HepG2 (cell line): ENCODE measurements at regions not wholly inside any gene's neighbourhood (a gene's known extent, or its start where the extent isn't known, plus 50 kb on each side); places are given as distances from the start of the nearest gene placed in this dataset.

Experiments used
- ATAC-seq: fragments of 200-7000 bp; cut with Tn5 transposase; 3 replicates; pipeline ENCODE4 v1.9.1; 2020; ENCODE audit warnings: mild to moderate bottlenecking, moderate library complexity
- BruUV-seq: library from RNA; stranded (reverse); fragments of 400-500 nt; replicated peaks from 2 replicates; lab custom pipeline; 2021; lab: Mats Ljungman, UMichigan
- CTCF ChIA-PET: fragments of 300-600 bp; formaldehyde crosslinking; extraction: SDS; loops from one replicate; lab custom pipeline; 2021; ENCODE audit warnings: low total read pairs, inconsistent platforms, low intra/inter-chr PET ratio; lab: Yijun Ruan, JAX
- POLR2A ChIA-PET: fragments of 350-600 bp; sonication (Branson Sonifier 250); formaldehyde crosslinking; loops from one replicate; lab custom pipeline; 2020; ENCODE audit warnings: antibody characterized with exemption, inconsistent platforms; lab: Yijun Ruan, JAX
- DNase-seq: peaks from one replicate; pipeline ENCODE4 v3.0.0-alpha.2; 2015; ENCODE audit warnings: low spot score
- FAIRE-seq: peaks from 3 replicates; lab custom pipeline; 2011; peaks lifted over from hg19 to GRCh38; lab: Jason Lieb, UNC
- H2AFZ ChIP-seq: one replicate; pipeline ENCODE4 v1.6.1; 2011; ENCODE audit warnings: low read length, inconsistent platforms
- H3K27ac ChIP-seq: fragments of 300-600 bp; 3 replicates; pipeline ENCODE4 v1.8.0; 2011; ENCODE audit warnings: mixed run types, mild to moderate bottlenecking, mixed read lengths, low read length, inconsistent platforms; ENCODE audit not compliant: insufficient read depth; ENCODE audit errors: extremely low read length
- H3K27me3 ChIP-seq, 2 experiments: fragments of 200-600 bp in 1 of 2; 2 replicates in 1 of 2; 3 replicates in 1 of 2; pipeline versions ENCODE4 v1.6.0 to v1.8.0; 2011; ENCODE audit warnings: low read length in 2 of 2, mild to moderate bottlenecking in 2 of 2, moderate library complexity in 2 of 2, inconsistent platforms in 1 of 2; ENCODE audit not compliant: insufficient read depth in 2 of 2, control insufficient read depth in 1 of 2
- H3K36me3 ChIP-seq, 2 experiments: fragments of 200-600 bp in 1 of 2; replicated peaks in 1 of 2; 2 replicates in 1 of 2; 3 replicates in 1 of 2; pipeline versions ENCODE4 v1.5.1 to v1.8.0; 2011; ENCODE audit warnings: low read length in 2 of 2, inconsistent platforms in 1 of 2; ENCODE audit not compliant: insufficient read depth in 2 of 2, control insufficient read depth in 1 of 2
- H3K4me1 ChIP-seq: 2 replicates; pipeline ENCODE4 v1.5.1; 2012; ENCODE audit warnings: low read length, inconsistent platforms; ENCODE audit not compliant: insufficient read depth
- H3K4me2 ChIP-seq: 2 replicates; pipeline ENCODE4 v1.6.0; 2011; ENCODE audit warnings: low read depth, low read length, inconsistent platforms
- H3K4me3 ChIP-seq, 3 experiments: fragments of 200-600 bp in 1 of 3; sonication (generic), shearing (Covaris generic) in 1 of 3; replicated peaks in 1 of 3; 2 replicates each; pipeline ENCODE4 v1.5.1; 2011 to 2016; ENCODE audit warnings: low read length in 3 of 3, inconsistent platforms in 2 of 3, low read depth in 2 of 3, mild to moderate bottlenecking in 2 of 3, control low read depth in 1 of 3, mixed read lengths in 1 of 3; ENCODE audit not compliant: insufficient read depth in 1 of 3
- H3K79me2 ChIP-seq: one replicate; pipeline ENCODE4 v1.6.1; 2011; ENCODE audit warnings: low read length, inconsistent platforms; ENCODE audit not compliant: insufficient read depth
- H3K9ac ChIP-seq: 2 replicates; pipeline ENCODE4 v1.6.0; 2011; ENCODE audit warnings: mild to moderate bottlenecking, low read depth, low read length, inconsistent platforms; ENCODE audit not compliant: insufficient read depth
- H3K9me3 ChIP-seq: 2 replicates; pipeline ENCODE4 v1.5.1; 2012; ENCODE audit warnings: mild to moderate bottlenecking, low read length
- H4K20me1 ChIP-seq: 2 replicates; pipeline ENCODE4 v1.6.0; 2011; ENCODE audit warnings: inconsistent platforms, mild to moderate bottlenecking, low read length, moderate library complexity; ENCODE audit not compliant: insufficient read depth
- ELF3 ChIP-seq: IDR thresholded peaks from 2 replicates; pipeline ENCODE4 v1.6.1; 2016; ENCODE audit warnings: missing genetic modification reagents, missing compliant biosample characterization
- GATA4 ChIP-seq: sonication (generic); IDR thresholded peaks from 2 replicates; pipeline ENCODE4 v1.6.1; 2016; ENCODE audit warnings: antibody characterized with exemption, low read depth, borderline replicate concordance
- HHEX ChIP-seq: IDR thresholded peaks from 2 replicates; pipeline ENCODE4 v1.6.1; 2016; ENCODE audit warnings: control low read depth
- KDM2A ChIP-seq: sonication (generic); formaldehyde crosslinking; IDR thresholded peaks from 2 replicates; pipeline ENCODE4 v1.4.0; 2020; ENCODE audit warnings: low read depth, missing genetic modification reagents, borderline replicate concordance
- MYC ChIP-seq: sonication (generic); formaldehyde crosslinking; IDR thresholded peaks from 2 replicates; pipeline ENCODE4 v1.9.0; 2021; ENCODE audit warnings: missing genetic modification reagents, borderline replicate concordance
- PAX8 ChIP-seq: sonication (generic); formaldehyde crosslinking; IDR thresholded peaks from 2 replicates; pipeline ENCODE4 v1.8.0; 2022; ENCODE audit warnings: mild to moderate bottlenecking, missing genetic modification reagents, borderline replicate concordance
- TBL1XR1 ChIP-seq: fragments of 150-350 bp; IDR thresholded peaks from 2 replicates; pipeline ENCODE4 v1.6.1; 2014; ENCODE audit warnings: borderline replicate concordance, low read length; ENCODE audit not compliant: partially characterized antibody
- TBX3 ChIP-seq: fragments of 450-650 bp; IDR thresholded peaks from 2 replicates; pipeline ENCODE4 v1.6.1; 2017; ENCODE audit warnings: antibody characterized with exemption, mild to moderate bottlenecking, inconsistent platforms, borderline replicate concordance
- ZBTB7B ChIP-seq: sonication (generic); formaldehyde crosslinking; IDR thresholded peaks from 2 replicates; pipeline ENCODE4 v1.4.0; 2020; ENCODE audit warnings: missing genetic modification reagents
- ZNF205 ChIP-seq: IDR thresholded peaks from 2 replicates; pipeline ENCODE4 v1.6.1; 2018; ENCODE audit warnings: missing biosample characterization, missing genetic modification reagents
- ZNF337 ChIP-seq: sonication (generic); formaldehyde crosslinking; IDR thresholded peaks from 2 replicates; pipeline ENCODE4 v1.5.1; 2020; ENCODE audit warnings: missing genetic modification reagents, low read depth, mild to moderate bottlenecking, borderline replicate concordance
- ZNF468 ChIP-seq: sonication (generic); formaldehyde crosslinking; IDR thresholded peaks from 2 replicates; pipeline ENCODE4 v1.8.0; 2022; ENCODE audit warnings: mild to moderate bottlenecking, moderate library complexity, missing genetic modification reagents
- WGBS: methylation state at CpG from one replicate; pipeline ENCODE4 v1.1.6; 2017; ENCODE audit warnings: low lambda C conversion rate; 5-methylcytosine and 5-hydroxymethylcytosine counted together
- in situ Hi-C: cut with HindIII; loops from 2 replicates; pipeline ENCODE4 v1.10.0; 2017; ENCODE audit warnings: low pct_unique_long_range_greater_than_20kb; ENCODE audit not compliant: extremely low pct_ligation_motif_present
- intact Hi-C: fragments of 100-400 bp; cut with micrococcal nuclease; formaldehyde crosslinking; loops from one replicate; pipeline ENCODE4 v1.10.0; 2022; ENCODE audit not compliant: unreplicated experiment
- TF ChIP-seq, protein P1 (sequence below): sonication (generic); formaldehyde crosslinking; IDR thresholded peaks from 2 replicates; pipeline ENCODE4 v1.8.0; 2023; ENCODE audit warnings: mild to moderate bottlenecking, missing genetic modification reagents
- TF ChIP-seq, protein P2 (sequence below): conservative IDR thresholded peaks from 2 replicates; pipeline ENCODE4 v1.6.1; 2018; ENCODE audit warnings: missing genetic modification reagents
- TF ChIP-seq, protein P3 (sequence below): sonication (generic); formaldehyde crosslinking; IDR thresholded peaks from 2 replicates; pipeline ENCODE4 v1.5.0; 2020; ENCODE audit warnings: missing genetic modification reagents
- TF ChIP-seq, protein P4 (sequence below): sonication (generic); formaldehyde crosslinking; IDR thresholded peaks from 2 replicates; pipeline ENCODE4 v1.4.0; 2020; ENCODE audit warnings: mild to moderate bottlenecking, missing genetic modification reagents

DNA sequence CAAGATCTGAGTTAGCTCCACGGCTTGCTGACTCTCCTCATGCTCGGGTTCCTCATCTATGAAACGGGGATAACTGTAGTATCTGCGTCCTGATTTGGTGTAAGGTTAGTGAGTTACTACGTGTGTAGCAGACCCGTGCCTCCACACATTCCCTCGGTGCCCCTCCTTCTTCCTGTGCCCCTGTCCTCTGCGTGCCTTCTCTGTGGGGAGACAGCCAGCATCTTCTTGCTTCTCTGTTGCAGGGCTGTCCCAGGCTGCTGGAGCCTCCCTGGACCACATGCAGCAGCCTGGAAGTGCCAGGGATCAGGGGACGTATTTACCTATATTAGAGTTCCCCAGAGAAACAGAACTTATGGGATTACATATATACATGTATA lies 93.1 kb upstream of the PRNP start (continued):
- TF ChIP-seq TBX3 (no peak), PAX8 (CRISPR knock-in tag) (no peak)

DNA sequence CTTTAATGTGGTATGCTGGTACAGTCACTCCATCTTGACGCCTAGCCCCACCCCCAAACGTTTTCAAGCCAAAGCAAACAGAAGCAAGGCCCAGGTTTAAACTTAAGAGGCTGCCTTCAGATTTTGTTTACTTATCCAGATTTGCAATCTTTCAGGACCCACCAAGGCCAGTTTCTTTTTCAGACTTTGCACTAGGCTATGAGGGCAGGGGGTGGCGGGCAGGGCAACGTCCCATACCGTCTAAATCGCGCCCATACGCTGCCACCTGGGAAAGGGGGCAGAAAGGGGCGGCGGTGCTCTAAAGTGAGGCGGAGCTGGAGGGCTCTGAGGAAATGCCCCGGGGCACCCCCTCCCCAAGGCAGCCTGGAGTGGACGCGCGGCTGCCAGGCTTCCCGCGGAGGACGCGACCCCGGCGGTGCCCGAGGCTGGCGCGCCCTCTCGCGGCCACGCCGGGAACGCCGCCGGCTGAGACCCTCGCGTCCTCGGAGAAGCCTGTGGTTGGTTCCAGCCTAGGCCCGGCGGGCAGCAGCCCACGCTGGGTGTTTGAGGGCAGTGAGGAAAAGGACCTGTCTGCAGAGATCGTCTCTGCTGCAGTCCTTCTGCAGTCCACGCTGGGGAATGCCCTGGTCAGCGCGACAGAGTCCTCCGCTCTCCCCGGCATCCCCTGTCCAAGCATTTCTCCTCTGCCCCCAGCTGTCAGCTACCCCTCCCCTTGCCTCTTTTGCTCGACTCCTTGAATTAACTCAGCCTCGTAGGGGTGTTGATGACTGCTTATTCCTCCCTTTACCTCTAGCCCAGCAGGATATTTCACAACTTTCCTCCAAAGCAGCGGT lies 93.7 kb upstream of the PRNP start:
- BruUV-seq, result no TSS peak
- ChIA-PET POLR2A (interaction anchor here (1.1 kb wide), 1 partner anchor 347 kb away, joined by 3 read pairs; no protein-coding TSS in a partner anchor), CTCF (interaction anchor here (1.3 to 1.9 kb wide), 3 partner anchors 365 to 484 kb away, joined by 3 to 11 read pairs (median 10); no protein-coding TSS in a partner anchor)
- peak; percentile 96 for ATAC-seq
- DNase-seq, result peak; percentile 81
- Histone ChIP-seq H3K9me3 (no peaks in the 10 kb centered on the region), H3K9ac (peak overlapping the region; percentile 30; the same call in 1 of the 2 replicates), H3K27me3 (peaks cover 0 to 22% of the 10 kb centered on the region in 2 experiments; a peak in 2 of 5 replicates), H3K4me3 (peak overlapping the region; percentile 45 to 69 (median 47)), H3K4me1 (peaks cover 22% of the 10 kb centered on the region), H4K20me1 (no peaks in the 10 kb centered on the region), H3K4me2 (peak overlapping the region; percentile 89), H3K36me3 (no peaks in the 10 kb centered on the region), H3K79me2 (no peaks in the 10 kb centered on the region), H2AFZ (peak overlapping the region; percentile 43), H3K27ac (no peak overlapping the region)
- in situ Hi-C loops (loop anchor here (10.0 kb wide), 1 partner anchor 478 kb away; no protein-coding TSS in a partner anchor), intact Hi-C loops (loop anchor here (1.0 to 2.0 kb wide), 2 partner anchors 74 to 482 kb away; no protein-coding TSS in a partner anchor)
- peak; percentile 69 for FAIRE-seq
- 3% methylated on average over 40 of the region's 46 CpGs for WGBS
- TF ChIP-seq ZNF337 (CRISPR knock-in tag), result no peak; the same call in 1 of the 2 replicates
- peak; percentile 58; the same call in 1 of the 2 replicates for TF ChIP-seq ELF3 (CRISPR knock-in tag)
- TF ChIP-seq, protein P1, sequence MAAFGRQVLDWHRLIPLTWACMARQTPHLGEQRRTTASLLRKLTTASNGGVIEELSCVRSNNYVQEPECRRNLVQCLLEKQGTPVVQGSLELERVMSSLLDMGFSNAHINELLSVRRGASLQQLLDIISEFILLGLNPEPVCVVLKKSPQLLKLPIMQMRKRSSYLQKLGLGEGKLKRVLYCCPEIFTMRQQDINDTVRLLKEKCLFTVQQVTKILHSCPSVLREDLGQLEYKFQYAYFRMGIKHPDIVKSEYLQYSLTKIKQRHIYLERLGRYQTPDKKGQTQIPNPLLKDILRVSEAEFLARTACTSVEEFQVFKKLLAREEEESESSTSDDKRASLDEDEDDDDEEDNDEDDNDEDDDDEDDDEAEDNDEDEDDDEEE (CRISPR knock-in tag), result peak; percentile 81; the same call in 1 of the 2 replicates
- TF ChIP-seq HHEX, result no peak
- TF ChIP-seq, protein P2, sequence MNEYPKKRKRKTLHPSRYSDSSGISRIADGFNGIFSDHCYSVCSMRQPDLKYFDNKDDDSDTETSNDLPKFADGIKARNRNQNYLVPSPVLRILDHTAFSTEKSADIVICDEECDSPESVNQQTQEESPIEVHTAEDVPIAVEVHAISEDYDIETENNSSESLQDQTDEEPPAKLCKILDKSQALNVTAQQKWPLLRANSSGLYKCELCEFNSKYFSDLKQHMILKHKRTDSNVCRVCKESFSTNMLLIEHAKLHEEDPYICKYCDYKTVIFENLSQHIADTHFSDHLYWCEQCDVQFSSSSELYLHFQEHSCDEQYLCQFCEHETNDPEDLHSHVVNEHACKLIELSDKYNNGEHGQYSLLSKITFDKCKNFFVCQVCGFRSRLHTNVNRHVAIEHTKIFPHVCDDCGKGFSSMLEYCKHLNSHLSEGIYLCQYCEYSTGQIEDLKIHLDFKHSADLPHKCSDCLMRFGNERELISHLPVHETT (CRISPR knock-in tag), result no peak; the same call in 1 of the 2 replicates
- TF ChIP-seq KDM2A (CRISPR knock-in tag), result peak; percentile 76; the same call in 1 of the 2 replicates
- TF ChIP-seq, protein P3, sequence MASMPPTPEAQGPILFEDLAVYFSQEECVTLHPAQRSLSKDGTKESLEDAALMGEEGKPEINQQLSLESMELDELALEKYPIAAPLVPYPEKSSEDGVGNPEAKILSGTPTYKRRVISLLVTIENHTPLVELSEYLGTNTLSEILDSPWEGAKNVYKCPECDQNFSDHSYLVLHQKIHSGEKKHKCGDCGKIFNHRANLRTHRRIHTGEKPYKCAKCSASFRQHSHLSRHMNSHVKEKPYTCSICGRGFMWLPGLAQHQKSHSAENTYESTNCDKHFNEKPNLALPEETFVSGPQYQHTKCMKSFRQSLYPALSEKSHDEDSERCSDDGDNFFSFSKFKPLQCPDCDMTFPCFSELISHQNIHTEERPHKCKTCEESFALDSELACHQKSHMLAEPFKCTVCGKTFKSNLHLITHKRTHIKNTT (CRISPR knock-in tag), result 0 out of 2 replicates have a peak, but pooled peaks have one; percentile 68
- no peak for TF ChIP-seq ZNF205
- TF ChIP-seq MYC, result 0 out of 2 replicates have a peak, but pooled peaks have one; percentile 44
- TF ChIP-seq, protein P4, sequence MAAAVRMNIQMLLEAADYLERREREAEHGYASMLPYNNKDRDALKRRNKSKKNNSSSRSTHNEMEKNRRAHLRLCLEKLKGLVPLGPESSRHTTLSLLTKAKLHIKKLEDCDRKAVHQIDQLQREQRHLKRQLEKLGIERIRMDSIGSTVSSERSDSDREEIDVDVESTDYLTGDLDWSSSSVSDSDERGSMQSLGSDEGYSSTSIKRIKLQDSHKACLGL (CRISPR knock-in tag), result 0 out of 2 replicates have a peak, but pooled peaks have one; percentile 18
- peak; percentile 6 for TF ChIP-seq TBL1XR1
- TF ChIP-seq ZBTB7B (CRISPR knock-in tag), result peak; percentile 50; the same call in 1 of the 2 replicates
- TF ChIP-seq GATA4, result no peak
- no peak for TF ChIP-seq ZNF468 (CRISPR knock-in tag)
